Uterus (tissue), 3 donors: ENCODE measurements at regions not wholly inside any gene's neighbourhood (a gene's known extent, or its start where the extent isn't known, plus 50 kb on each side); places are given as distances from the start of the nearest gene placed in this dataset.

Experiments
- DNase-seq, 2 donors: peaks; one replicate each; pipeline ENCODE4 v3.0.0-alpha.2; 2019 to 2020
- H3K27ac ChIP-seq, 2 donors: fragments of 200-600 bp; sonication (generic); 1 replicate in 1 of 2; 2 replicates in 1 of 2; pipeline ENCODE4 v1.5.1; 2016 to 2018
- H3K27me3 ChIP-seq, 2 donors: fragments of 200-600 bp; sonication (generic); one replicate each; pipeline ENCODE4 v1.5.1; 2018 to 2019; ENCODE audit warnings: control low read depth in 1 of 2
- H3K36me3 ChIP-seq, 2 donors: fragments of 200-600 bp; sonication (generic); one replicate each; pipeline ENCODE4 v1.5.1; 2019; ENCODE audit warnings: control low read depth in 1 of 2
- H3K4me1 ChIP-seq, 2 donors: fragments of 200-600 bp; sonication (generic); one replicate each; pipeline ENCODE4 v1.5.1; 2018 to 2019; ENCODE audit warnings: control low read depth in 1 of 2
- H3K4me3 ChIP-seq, 2 donors: fragments of 200-600 bp; sonication (generic); 1 replicate in 1 of 2; 2 replicates in 1 of 2; pipeline ENCODE4 v1.5.1; 2018 to 2019; ENCODE audit warnings: mild to moderate bottlenecking in 1 of 2
- H3K9me3 ChIP-seq, 2 donors: fragments of 200-600 bp; sonication (generic); one replicate each; pipeline ENCODE4 v1.5.1; 2019; ENCODE audit warnings: control low read depth in 1 of 2
- CTCF ChIP-seq, 4 experiments: fragments of 200-600 bp in 2 of 4; fragments of 450-650 bp in 2 of 4; sonication (generic) in 2 of 4; IDR thresholded peaks; one replicate each; pipeline ENCODE4 v1.5.1; 2016 to 2019; ENCODE audit warnings: antibody characterized with exemption in 4 of 4, mild to moderate bottlenecking in 2 of 4, moderate library complexity in 1 of 4
- POLR2A ChIP-seq, 2 donors: fragments of 450-650 bp; IDR thresholded peaks; one replicate each; pipeline ENCODE4 v1.6.1; 2016; ENCODE audit warnings: antibody characterized with exemption in 2 of 2, mild to moderate bottlenecking in 1 of 2, moderate library complexity in 1 of 2
- intact Hi-C: fragments of 100-400 bp; cut with DNase I; formaldehyde crosslinking; loops from one replicate; pipeline ENCODE4 v1.15.1; 2023; ENCODE audit warnings: low total_unique reads
- donor health status: DM: yes; HTN: yes; CAD: no.

- no peaks in the 10 kb centered on the region for H3K9me3 ChIP-seq
- H3K4me3 ChIP-seq = no peak overlapping the region
- H3K27me3 ChIP-seq = no peaks in the 10 kb centered on the region
- DNase-seq = no peak
- H3K4me1 ChIP-seq = no peaks in the 10 kb centered on the region
- intact Hi-C loops = no loop called here
- no peaks in the 10 kb centered on the region for H3K36me3 ChIP-seq
- no peak for TF ChIP-seq CTCF (IDR thresholded peaks at IDR 0.05)
- no peak for TF ChIP-seq POLR2A (IDR thresholded peaks at IDR 0.05)
- no peak overlapping the region for H3K27ac ChIP-seq
Measured at GRCh38 chr4:84046551-84046950, 452.5 kb downstream of the NKX6-1 start.

- TF ChIP-seq CTCF (IDR thresholded peaks at IDR 0.05) (no peak), POLR2A (IDR thresholded peaks at IDR 0.05) (no peak)
- H3K4me3 ChIP-seq = no peak overlapping the region
- no peaks in the 10 kb centered on the region for H3K4me1 ChIP-seq
Measured at GRCh38 chr4:84041426-84041825, 457.7 kb downstream of the NKX6-1 start.

GRCh38 chr4:84035568-84035967 lies 463.5 kb downstream of the NKX6-1 start:
- no peaks in the 10 kb centered on the region for H3K4me1 ChIP-seq
- no peaks in the 10 kb centered on the region for H3K36me3 ChIP-seq
- H3K9me3 ChIP-seq = no peaks in the 10 kb centered on the region
- intact Hi-C loops = no loop called here
- TF ChIP-seq POLR2A (IDR thresholded peaks at IDR 0.05) = no peak
- no peak for TF ChIP-seq CTCF (IDR thresholded peaks at IDR 0.05)
- H3K4me3 ChIP-seq = no peak overlapping the region
- no peaks in the 10 kb centered on the region for H3K27me3 ChIP-seq
- H3K27ac ChIP-seq = no peak overlapping the region
- no peak for DNase-seq

More at GRCh38 chr4:84041426-84041825, 457.7 kb downstream of the NKX6-1 start:
- no peak for DNase-seq
- Histone ChIP-seq H3K27ac (no peak overlapping the region), H3K27me3 (no peaks in the 10 kb centered on the region), H3K36me3 (no peaks in the 10 kb centered on the region), H3K9me3 (no peaks in the 10 kb centered on the region)
- intact Hi-C loops = no loop called here

- no peaks in the 10 kb centered on the region for H3K36me3 ChIP-seq
- no peak for DNase-seq
- no peak overlapping the region for H3K4me3 ChIP-seq
- no peaks in the 10 kb centered on the region for H3K4me1 ChIP-seq
- H3K9me3 ChIP-seq = no peaks in the 10 kb centered on the region
- no peak for TF ChIP-seq CTCF (IDR thresholded peaks at IDR 0.05)
- no peak for TF ChIP-seq POLR2A (IDR thresholded peaks at IDR 0.05)
- H3K27ac ChIP-seq = no peak overlapping the region
- H3K27me3 ChIP-seq = no peaks in the 10 kb centered on the region
- intact Hi-C loops = no loop called here
Measured at GRCh38 chr4:84032372-84032771, 466.7 kb downstream of the NKX6-1 start.

- no peak for DNase-seq
- H3K4me3 ChIP-seq = no peak overlapping the region
- H3K27me3 ChIP-seq = no peaks in the 10 kb centered on the region
- H3K36me3 ChIP-seq = no peaks in the 10 kb centered on the region
- no peak overlapping the region for H3K27ac ChIP-seq
- intact Hi-C loops = no loop called here
- TF ChIP-seq CTCF (IDR thresholded peaks at IDR 0.05) = no peak
- TF ChIP-seq POLR2A (IDR thresholded peaks at IDR 0.05) = no peak
- no peaks in the 10 kb centered on the region for H3K9me3 ChIP-seq
- no peaks in the 10 kb centered on the region for H3K4me1 ChIP-seq
Measured at GRCh38 chr4:84031401-84031800, 467.7 kb downstream of the NKX6-1 start.
